HEK293 (cell line): ENCODE measurements at regions not wholly inside any gene's neighbourhood (a gene's known extent, or its start where the extent isn't known, plus 50 kb on each side); places are given as distances from the start of the nearest gene placed in this dataset.

Source experiments
- CTCF ChIA-PET: fragments of 350-600 bp; formaldehyde crosslinking; extraction: SDS; loops from one replicate; lab custom pipeline; 2021; ENCODE audit warnings: antibody characterized with exemption; lab: Yijun Ruan, JAX
- POLR2A ChIA-PET: fragments of 300-600 bp; formaldehyde crosslinking; extraction: SDS; loops from one replicate; lab custom pipeline; 2020; ENCODE audit warnings: antibody characterized with exemption, inconsistent platforms; lab: Yijun Ruan, JAX
- H3K27ac ChIP-seq: fragments of 200-500 bp; sonication (Bioruptor generic); 2 replicates; pipeline ENCODE4 v1.5.1; 2014; ENCODE audit warnings: low read depth, low read length, control low read depth, inconsistent platforms; ENCODE audit errors: extremely low read depth
- H3K36me3 ChIP-seq, 2 experiments: fragments of 200-500 bp in 1 of 2; sonication (Bioruptor generic) in 1 of 2; 1 replicate in 1 of 2; 2 replicates in 1 of 2; pipeline ENCODE4 v1.5.1; 2014 to 2017; ENCODE audit warnings: inconsistent platforms in 2 of 2, low read length in 2 of 2; ENCODE audit not compliant: control insufficient read depth in 2 of 2, insufficient read depth in 1 of 2
- H3K4me1 ChIP-seq: fragments of 200-500 bp; sonication (Bioruptor generic); 2 replicates; pipeline ENCODE4 v1.5.1; 2014; ENCODE audit warnings: mild to moderate bottlenecking, low read length, inconsistent platforms; ENCODE audit not compliant: control insufficient read depth, insufficient read depth
- H3K4me3 ChIP-seq: 2 replicates; pipeline ENCODE4 v1.5.1; 2011; ENCODE audit warnings: low read depth, mild to moderate bottlenecking, control low read depth, low read length, moderate library complexity
- H3K9me3 ChIP-seq: fragments of 200-500 bp; sonication (Bioruptor generic); 2 replicates; pipeline ENCODE4 v1.5.1; 2014; ENCODE audit warnings: low read depth, low read length, inconsistent platforms; ENCODE audit not compliant: control insufficient read depth, insufficient read depth
- KLF8 ChIP-seq: fragments of 450-650 bp; formaldehyde crosslinking; IDR thresholded peaks from 2 replicates; pipeline ENCODE4 v1.5.1; 2016; ENCODE audit warnings: missing biosample characterization, missing genetic modification characterization
- MYNN ChIP-seq: fragments of 450-650 bp; formaldehyde crosslinking; IDR thresholded peaks from 2 replicates; pipeline ENCODE4 v1.5.1; 2016; ENCODE audit warnings: missing biosample characterization, missing genetic modification characterization, borderline replicate concordance
- TRIM28 ChIP-seq: IDR thresholded peaks from 2 replicates; pipeline ENCODE4 v1.6.1; 2011; ENCODE audit warnings: low read length, control low read depth, borderline replicate concordance
- YY1 ChIP-seq: fragments of 450-650 bp; formaldehyde crosslinking; IDR thresholded peaks from 2 replicates; pipeline ENCODE4 v1.5.1; 2018; ENCODE audit warnings: missing biosample characterization, missing genetic modification characterization
- ZBTB17 ChIP-seq: fragments of 450-650 bp; formaldehyde crosslinking; IDR thresholded peaks from 2 replicates; pipeline ENCODE4 v1.5.1; 2016; ENCODE audit warnings: missing biosample characterization, missing genetic modification characterization
- ZNF121 ChIP-seq: fragments of 450-650 bp; formaldehyde crosslinking; IDR thresholded peaks from 2 replicates; pipeline ENCODE4 v1.5.1; 2016; ENCODE audit warnings: missing biosample characterization, missing genetic modification characterization
- ZNF138 ChIP-seq: fragments of 450-650 bp; formaldehyde crosslinking; IDR thresholded peaks from 2 replicates; pipeline ENCODE4 v1.5.1; 2016; ENCODE audit warnings: missing biosample characterization, missing genetic modification characterization, borderline replicate concordance
- ZNF23 ChIP-seq: fragments of 450-650 bp; formaldehyde crosslinking; IDR thresholded peaks from 2 replicates; pipeline ENCODE4 v1.5.1; 2016; ENCODE audit warnings: missing biosample characterization, missing genetic modification characterization, borderline replicate concordance
- ZNF350 ChIP-seq: fragments of 450-650 bp; formaldehyde crosslinking; IDR thresholded peaks from 2 replicates; pipeline ENCODE4 v1.5.0; 2017; ENCODE audit warnings: missing biosample characterization, mild to moderate bottlenecking, missing genetic modification characterization
- ZNF394 ChIP-seq: fragments of 450-650 bp; formaldehyde crosslinking; IDR thresholded peaks from 2 replicates; pipeline ENCODE4 v1.5.1; 2016; ENCODE audit warnings: missing biosample characterization, missing genetic modification characterization, mild to moderate bottlenecking, moderate library complexity, borderline replicate concordance
- ZNF416 ChIP-seq: fragments of 450-650 bp; formaldehyde crosslinking; IDR thresholded peaks from 2 replicates; pipeline ENCODE4 v1.5.1; 2016; ENCODE audit warnings: missing biosample characterization, missing genetic modification characterization
- ZNF514 ChIP-seq: fragments of 450-650 bp; formaldehyde crosslinking; IDR thresholded peaks from 2 replicates; pipeline ENCODE4 v1.5.1; 2016; ENCODE audit warnings: missing biosample characterization, missing genetic modification characterization
- ZNF548 ChIP-seq: fragments of 450-650 bp; formaldehyde crosslinking; IDR thresholded peaks from 2 replicates; pipeline ENCODE4 v1.5.1; 2016; ENCODE audit warnings: missing biosample characterization, missing genetic modification characterization
- ZNF624 ChIP-seq: fragments of 450-650 bp; formaldehyde crosslinking; IDR thresholded peaks from 2 replicates; pipeline ENCODE4 v1.5.1; 2017; ENCODE audit warnings: missing biosample characterization, missing genetic modification characterization
- ZNF777 ChIP-seq: fragments of 450-650 bp; formaldehyde crosslinking; IDR thresholded peaks from 2 replicates; pipeline ENCODE4 v1.5.1; 2017; ENCODE audit warnings: missing biosample characterization, missing genetic modification characterization, borderline replicate concordance
- ZNF843 ChIP-seq: fragments of 450-650 bp; formaldehyde crosslinking; IDR thresholded peaks from 2 replicates; pipeline ENCODE4 v1.5.1; 2016; ENCODE audit warnings: missing biosample characterization, missing genetic modification characterization
- ZSCAN30 ChIP-seq: fragments of 450-650 bp; IDR thresholded peaks from 2 replicates; pipeline ENCODE4 v1.5.1; 2018; ENCODE audit warnings: missing biosample characterization, mild to moderate bottlenecking, missing genetic modification characterization, moderate library complexity
- TF ChIP-seq, protein P1 (sequence below): fragments of 450-650 bp; formaldehyde crosslinking; conservative IDR thresholded peaks from 2 replicates; pipeline ENCODE4 v1.5.1; 2016; ENCODE audit warnings: low read depth, missing biosample characterization, missing genetic modification characterization
- TF ChIP-seq, protein P2 (sequence below): fragments of 450-650 bp; formaldehyde crosslinking; IDR thresholded peaks from 2 replicates; pipeline ENCODE4 v1.5.1; 2016; ENCODE audit warnings: missing biosample characterization, missing genetic modification characterization
- TF ChIP-seq, protein P3 (sequence below): fragments of 450-650 bp; formaldehyde crosslinking; IDR thresholded peaks from 2 replicates; pipeline ENCODE4 v1.5.1; 2016; ENCODE audit warnings: missing biosample characterization, missing genetic modification characterization
- TF ChIP-seq, protein P4 (sequence below): fragments of 450-650 bp; formaldehyde crosslinking; IDR thresholded peaks from 2 replicates; pipeline ENCODE4 v1.5.1; 2016; ENCODE audit warnings: missing biosample characterization, missing genetic modification characterization

DNA sequence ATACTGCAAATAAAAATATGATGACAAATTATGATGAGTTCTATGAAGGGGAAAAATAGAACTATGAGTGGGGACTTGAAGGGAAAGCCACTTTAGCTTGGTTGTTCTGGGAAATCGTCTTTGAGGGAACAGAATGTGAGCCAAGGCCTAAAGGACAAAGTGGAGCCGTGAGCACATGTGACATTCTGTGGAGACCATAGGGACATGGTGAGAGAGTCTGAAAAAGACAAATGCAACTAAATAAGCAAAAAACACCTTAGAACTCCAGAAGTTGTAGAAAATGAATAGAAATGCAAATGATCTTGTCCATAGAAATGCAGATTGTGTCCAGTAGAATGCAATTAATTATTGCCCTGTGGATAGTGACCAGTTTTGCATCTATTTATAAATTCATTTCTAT lies 86.8 kb upstream of the ANKRD10 start (continued):
- TF ChIP-seq ZNF416 (no peak), ZNF514 (tag by site-specific recombination) (no peak), ZBTB17 (tag by site-specific recombination) (no peak), ZNF350 (tag by site-specific recombination) (no peak), ZNF548 (no peak)

DNA sequence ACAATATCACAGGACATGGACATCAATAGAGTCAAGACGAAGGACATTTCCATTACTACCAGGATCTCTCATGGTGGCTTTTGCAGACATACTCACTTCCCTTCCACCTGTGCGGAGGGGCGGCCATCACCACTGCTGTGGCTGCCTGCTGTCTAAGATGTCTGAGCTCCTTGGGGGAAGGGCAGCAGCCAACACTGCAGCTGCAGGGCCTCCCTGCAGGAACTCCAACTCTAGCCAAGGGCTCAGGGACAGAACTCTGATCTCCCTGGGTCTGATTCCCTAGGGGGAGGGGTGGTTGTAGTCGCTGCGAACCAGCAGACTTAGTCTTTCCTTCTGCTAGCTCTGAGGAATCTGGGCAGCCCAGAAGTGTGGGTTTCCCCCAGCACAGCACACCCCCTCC lies 78.9 kb upstream of the ANKRD10 start:
- POLR2A ChIA-PET: no interaction called here
- Histone ChIP-seq H3K27ac (no peak overlapping the region), H3K4me1 (no peaks in the 10 kb centered on the region), H3K4me3 (no peak overlapping the region), H3K9me3 (no peaks in the 10 kb centered on the region), H3K36me3 (no peaks in the 10 kb centered on the region)
- CTCF ChIA-PET: no interaction called here
- TF ChIP-seq TRIM28 (no peak), YY1 (tag by site-specific recombination) (no peak), MYNN (no peak), KLF8 (tag by site-specific recombination) (no peak), ZNF777 (tag by site-specific recombination) (no peak), ZNF624 (tag by site-specific recombination) (no peak), ZNF138 (tag by site-specific recombination) (no peak), ZNF843 (no peak), ZSCAN30 (no peak), ZNF121 (tag by site-specific recombination) (no peak), ZNF394 (tag by site-specific recombination) (no peak), ZNF23 (tag by site-specific recombination) (no peak)
- TF ChIP-seq, protein P1, sequence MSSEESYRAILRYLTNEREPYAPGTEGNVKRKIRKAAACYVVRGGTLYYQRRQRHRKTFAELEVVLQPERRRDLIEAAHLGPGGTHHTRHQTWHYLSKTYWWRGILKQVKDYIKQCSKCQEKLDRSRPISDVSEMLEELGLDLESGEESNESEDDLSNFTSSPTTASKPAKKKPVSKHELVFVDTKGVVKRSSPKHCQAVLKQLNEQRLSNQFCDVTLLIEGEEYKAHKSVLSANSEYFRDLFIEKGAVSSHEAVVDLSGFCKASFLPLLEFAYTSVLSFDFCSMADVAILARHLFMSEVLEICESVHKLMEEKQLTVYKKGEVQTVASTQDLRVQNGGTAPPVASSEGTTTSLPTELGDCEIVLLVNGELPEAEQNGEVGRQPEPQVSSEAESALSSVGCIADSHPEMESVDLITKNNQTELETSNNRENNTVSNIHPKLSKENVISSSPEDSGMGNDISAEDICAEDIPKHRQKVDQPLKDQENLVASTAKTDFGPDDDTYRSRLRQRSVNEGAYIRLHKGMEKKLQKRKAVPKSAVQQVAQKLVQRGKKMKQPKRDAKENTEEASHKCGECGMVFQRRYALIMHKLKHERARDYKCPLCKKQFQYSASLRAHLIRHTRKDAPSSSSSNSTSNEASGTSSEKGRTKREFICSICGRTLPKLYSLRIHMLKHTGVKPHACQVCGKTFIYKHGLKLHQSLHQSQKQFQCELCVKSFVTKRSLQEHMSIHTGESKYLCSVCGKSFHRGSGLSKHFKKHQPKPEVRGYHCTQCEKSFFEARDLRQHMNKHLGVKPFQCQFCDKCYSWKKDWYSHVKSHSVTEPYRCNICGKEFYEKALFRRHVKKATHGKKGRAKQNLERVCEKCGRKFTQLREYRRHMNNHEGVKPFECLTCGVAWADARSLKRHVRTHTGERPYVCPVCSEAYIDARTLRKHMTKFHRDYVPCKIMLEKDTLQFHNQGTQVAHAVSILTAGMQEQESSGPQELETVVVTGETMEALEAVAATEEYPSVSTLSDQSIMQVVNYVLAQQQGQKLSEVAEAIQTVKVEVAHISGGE (tag by site-specific recombination): no peak
- TF ChIP-seq, protein P2, sequence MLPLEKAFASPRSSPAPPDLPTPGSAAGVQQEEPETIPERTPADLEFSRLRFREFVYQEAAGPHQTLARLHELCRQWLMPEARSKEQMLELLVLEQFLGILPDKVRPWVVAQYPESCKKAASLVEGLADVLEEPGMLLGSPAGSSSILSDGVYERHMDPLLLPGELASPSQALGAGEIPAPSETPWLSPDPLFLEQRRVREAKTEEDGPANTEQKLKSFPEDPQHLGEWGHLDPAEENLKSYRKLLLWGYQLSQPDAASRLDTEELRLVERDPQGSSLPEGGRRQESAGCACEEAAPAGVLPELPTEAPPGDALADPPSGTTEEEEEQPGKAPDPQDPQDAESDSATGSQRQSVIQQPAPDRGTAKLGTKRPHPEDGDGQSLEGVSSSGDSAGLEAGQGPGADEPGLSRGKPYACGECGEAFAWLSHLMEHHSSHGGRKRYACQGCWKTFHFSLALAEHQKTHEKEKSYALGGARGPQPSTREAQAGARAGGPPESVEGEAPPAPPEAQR (tag by site-specific recombination): no peak
- TF ChIP-seq, protein P3, sequence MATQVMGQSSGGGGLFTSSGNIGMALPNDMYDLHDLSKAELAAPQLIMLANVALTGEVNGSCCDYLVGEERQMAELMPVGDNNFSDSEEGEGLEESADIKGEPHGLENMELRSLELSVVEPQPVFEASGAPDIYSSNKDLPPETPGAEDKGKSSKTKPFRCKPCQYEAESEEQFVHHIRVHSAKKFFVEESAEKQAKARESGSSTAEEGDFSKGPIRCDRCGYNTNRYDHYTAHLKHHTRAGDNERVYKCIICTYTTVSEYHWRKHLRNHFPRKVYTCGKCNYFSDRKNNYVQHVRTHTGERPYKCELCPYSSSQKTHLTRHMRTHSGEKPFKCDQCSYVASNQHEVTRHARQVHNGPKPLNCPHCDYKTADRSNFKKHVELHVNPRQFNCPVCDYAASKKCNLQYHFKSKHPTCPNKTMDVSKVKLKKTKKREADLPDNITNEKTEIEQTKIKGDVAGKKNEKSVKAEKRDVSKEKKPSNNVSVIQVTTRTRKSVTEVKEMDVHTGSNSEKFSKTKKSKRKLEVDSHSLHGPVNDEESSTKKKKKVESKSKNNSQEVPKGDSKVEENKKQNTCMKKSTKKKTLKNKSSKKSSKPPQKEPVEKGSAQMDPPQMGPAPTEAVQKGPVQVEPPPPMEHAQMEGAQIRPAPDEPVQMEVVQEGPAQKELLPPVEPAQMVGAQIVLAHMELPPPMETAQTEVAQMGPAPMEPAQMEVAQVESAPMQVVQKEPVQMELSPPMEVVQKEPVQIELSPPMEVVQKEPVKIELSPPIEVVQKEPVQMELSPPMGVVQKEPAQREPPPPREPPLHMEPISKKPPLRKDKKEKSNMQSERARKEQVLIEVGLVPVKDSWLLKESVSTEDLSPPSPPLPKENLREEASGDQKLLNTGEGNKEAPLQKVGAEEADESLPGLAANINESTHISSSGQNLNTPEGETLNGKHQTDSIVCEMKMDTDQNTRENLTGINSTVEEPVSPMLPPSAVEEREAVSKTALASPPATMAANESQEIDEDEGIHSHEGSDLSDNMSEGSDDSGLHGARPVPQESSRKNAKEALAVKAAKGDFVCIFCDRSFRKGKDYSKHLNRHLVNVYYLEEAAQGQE (tag by site-specific recombination): no peak
- TF ChIP-seq, protein P4, sequence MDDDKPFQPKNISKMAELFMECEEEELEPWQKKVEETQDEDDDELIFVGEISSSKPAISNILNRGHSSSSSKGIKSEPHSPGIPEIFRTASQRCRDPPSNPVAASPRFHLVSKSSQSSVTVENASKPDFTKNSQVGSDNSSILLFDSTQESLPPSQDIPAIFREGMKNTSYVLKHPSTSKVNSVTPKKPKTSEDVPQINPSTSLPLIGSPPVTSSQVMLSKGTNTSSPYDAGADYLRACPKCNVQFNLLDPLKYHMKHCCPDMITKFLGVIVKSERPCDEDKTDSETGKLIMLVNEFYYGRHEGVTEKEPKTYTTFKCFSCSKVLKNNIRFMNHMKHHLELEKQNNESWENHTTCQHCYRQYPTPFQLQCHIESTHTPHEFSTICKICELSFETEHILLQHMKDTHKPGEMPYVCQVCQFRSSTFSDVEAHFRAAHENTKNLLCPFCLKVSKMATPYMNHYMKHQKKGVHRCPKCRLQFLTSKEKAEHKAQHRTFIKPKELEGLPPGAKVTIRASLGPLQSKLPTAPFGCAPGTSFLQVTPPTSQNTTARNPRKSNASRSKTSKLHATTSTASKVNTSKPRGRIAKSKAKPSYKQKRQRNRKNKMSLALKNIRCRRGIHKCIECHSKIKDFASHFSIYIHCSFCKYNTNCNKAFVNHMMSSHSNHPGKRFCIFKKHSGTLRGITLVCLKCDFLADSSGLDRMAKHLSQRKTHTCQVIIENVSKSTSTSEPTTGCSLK (tag by site-specific recombination): no peak
